Neutrophil (primary cell): ENCODE measurements at regions not wholly inside any gene's neighbourhood (a gene's known extent, or its start where the extent isn't known, plus 50 kb on each side); places are given as distances from the start of the nearest gene placed in this dataset.
A peak's percentile ranks its signal among the peaks of the same experiment; 100 is the strongest.

ENCODE experiments used
- H3K27ac ChIP-seq: fragments of 200-600 bp; sonication (generic); 2 replicates; pipeline ENCODE4 v1.5.1; 2016; ENCODE audit warnings: mild to moderate bottlenecking, moderate library complexity
- H3K27me3 ChIP-seq: fragments of 200-600 bp; sonication (generic); 2 replicates; pipeline ENCODE4 v1.6.0; 2016; ENCODE audit warnings: mild to moderate bottlenecking
- H3K36me3 ChIP-seq: fragments of 200-600 bp; sonication (generic); 2 replicates; pipeline ENCODE4 v1.5.1; 2017
- H3K4me1 ChIP-seq, 2 experiments: fragments of 200-600 bp in 1 of 2; sonication (generic) in 1 of 2; 1 replicate in 1 of 2; 2 replicates in 1 of 2; pipeline versions ENCODE4 v1.5.1 to v1.6.1; 2013 to 2016; ENCODE audit warnings: low read depth in 1 of 2, low read length in 1 of 2, mild to moderate bottlenecking in 1 of 2, moderate library complexity in 1 of 2; ENCODE audit not compliant: control insufficient read depth in 1 of 2, insufficient read depth in 1 of 2
- H3K4me3 ChIP-seq, 2 experiments: fragments of 200-600 bp in 1 of 2; sonication (generic) in 1 of 2; 1 replicate in 1 of 2; 2 replicates in 1 of 2; pipeline ENCODE4 v1.5.1; 2013 to 2016; ENCODE audit warnings: low read depth in 1 of 2, low read length in 1 of 2, mild to moderate bottlenecking in 1 of 2, moderate library complexity in 1 of 2
- H3K9me3 ChIP-seq: fragments of 200-600 bp; sonication (generic); 2 replicates; pipeline ENCODE4 v1.5.1; 2016
- TF ChIP-seq, protein P1 (sequence below): fragments of 200-600 bp; sonication (generic); IDR thresholded peaks from 2 replicates; pipeline ENCODE4 v1.5.1; 2016; ENCODE audit warnings: antibody characterized with exemption

DNA sequence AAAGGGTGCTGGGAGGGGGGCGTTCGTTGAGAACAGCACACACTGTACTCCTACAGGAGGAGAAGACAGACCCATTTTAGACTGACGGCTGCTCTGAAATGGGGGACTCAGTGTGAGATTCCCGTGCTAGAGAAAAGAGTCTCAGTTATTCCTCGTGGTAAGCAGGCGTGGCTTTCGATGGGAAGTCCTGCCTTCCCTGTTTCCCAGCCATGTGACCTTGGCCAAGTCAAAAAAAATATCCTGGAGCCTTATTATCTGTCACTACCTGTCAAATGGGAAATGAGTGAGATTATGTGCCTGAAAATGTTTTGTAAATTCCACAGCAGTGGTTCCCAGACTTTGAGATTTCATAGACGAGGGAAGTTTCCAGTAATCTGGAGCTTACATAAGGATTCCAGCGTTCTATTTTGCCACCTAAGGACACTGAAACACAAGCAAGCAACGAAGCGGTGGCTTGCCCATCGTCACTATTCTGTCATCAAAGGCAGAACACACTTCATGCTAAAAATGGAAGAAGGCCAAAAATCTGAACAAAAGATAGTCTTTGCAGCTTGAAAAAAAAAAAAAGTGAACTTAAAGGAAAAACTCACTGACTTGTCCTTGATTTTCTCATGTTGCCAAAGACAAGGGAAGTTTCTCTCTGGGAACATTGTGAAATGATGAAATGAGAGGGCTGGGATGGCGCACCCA is 253.4 kb upstream of the RPL38 start:
- no peaks in the 10 kb centered on the region for H3K36me3 ChIP-seq
- no peak overlapping the region for H3K27ac ChIP-seq
- no peaks in the 10 kb centered on the region for H3K9me3 ChIP-seq
- peaks cover 83% of the 10 kb centered on the region for H3K27me3 ChIP-seq
- TF ChIP-seq, protein P1, sequence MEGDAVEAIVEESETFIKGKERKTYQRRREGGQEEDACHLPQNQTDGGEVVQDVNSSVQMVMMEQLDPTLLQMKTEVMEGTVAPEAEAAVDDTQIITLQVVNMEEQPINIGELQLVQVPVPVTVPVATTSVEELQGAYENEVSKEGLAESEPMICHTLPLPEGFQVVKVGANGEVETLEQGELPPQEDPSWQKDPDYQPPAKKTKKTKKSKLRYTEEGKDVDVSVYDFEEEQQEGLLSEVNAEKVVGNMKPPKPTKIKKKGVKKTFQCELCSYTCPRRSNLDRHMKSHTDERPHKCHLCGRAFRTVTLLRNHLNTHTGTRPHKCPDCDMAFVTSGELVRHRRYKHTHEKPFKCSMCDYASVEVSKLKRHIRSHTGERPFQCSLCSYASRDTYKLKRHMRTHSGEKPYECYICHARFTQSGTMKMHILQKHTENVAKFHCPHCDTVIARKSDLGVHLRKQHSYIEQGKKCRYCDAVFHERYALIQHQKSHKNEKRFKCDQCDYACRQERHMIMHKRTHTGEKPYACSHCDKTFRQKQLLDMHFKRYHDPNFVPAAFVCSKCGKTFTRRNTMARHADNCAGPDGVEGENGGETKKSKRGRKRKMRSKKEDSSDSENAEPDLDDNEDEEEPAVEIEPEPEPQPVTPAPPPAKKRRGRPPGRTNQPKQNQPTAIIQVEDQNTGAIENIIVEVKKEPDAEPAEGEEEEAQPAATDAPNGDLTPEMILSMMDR = no peak
- peaks cover 9 to 14% of the 10 kb centered on the region in 2 experiments for H3K4me1 ChIP-seq
- H3K4me3 ChIP-seq = no peak overlapping the region

DNA sequence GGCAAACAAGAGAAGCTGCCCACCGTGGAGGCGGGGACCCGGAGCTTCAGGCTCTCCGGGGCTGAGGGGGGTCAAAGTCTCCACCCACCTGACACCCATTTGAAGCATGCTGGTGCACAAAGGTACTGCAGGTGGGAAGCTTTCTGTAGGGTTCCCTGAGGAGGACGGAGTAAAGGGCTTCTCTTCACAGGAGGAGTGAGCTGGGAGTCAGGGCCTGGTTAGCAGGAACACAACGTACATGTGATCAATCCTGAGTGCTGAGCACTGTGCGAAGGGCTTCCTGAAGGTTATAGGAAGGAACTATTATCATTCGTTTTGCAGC is 252.9 kb upstream of the RPL38 start:
- Histone ChIP-seq H3K4me1 (peaks cover 9 to 14% of the 10 kb centered on the region in 2 experiments), H3K27ac (no peak overlapping the region), H3K36me3 (no peaks in the 10 kb centered on the region), H3K9me3 (no peaks in the 10 kb centered on the region), H3K4me3 (no peak overlapping the region), H3K27me3 (peaks cover 80% of the 10 kb centered on the region)
- TF ChIP-seq, protein P1 = no peak

DNA sequence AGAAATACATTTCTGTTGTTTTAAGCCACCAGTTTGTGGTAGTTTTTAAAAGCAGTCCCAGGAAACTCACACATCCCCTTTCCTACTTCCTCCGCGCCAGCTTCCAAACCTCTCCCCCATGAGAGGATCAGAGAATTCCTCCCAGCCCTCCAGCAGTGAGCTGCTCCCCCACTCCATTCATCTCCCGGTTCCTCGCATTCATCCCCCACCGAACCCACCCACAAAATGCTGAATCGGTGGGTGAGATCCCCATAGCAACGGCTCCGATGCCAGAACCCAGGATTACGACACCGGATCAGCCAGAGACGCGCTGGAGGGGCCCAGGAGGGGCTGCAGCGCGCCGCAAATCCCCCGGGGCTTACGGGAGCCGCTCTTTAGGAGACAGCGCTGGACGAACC is 251.4 kb upstream of the RPL38 start:
- TF ChIP-seq, protein P1 = no peak
- Histone ChIP-seq H3K4me3 (peak overlapping the region; percentile 50 to 66), H3K9me3 (no peaks in the 10 kb centered on the region)

DNA sequence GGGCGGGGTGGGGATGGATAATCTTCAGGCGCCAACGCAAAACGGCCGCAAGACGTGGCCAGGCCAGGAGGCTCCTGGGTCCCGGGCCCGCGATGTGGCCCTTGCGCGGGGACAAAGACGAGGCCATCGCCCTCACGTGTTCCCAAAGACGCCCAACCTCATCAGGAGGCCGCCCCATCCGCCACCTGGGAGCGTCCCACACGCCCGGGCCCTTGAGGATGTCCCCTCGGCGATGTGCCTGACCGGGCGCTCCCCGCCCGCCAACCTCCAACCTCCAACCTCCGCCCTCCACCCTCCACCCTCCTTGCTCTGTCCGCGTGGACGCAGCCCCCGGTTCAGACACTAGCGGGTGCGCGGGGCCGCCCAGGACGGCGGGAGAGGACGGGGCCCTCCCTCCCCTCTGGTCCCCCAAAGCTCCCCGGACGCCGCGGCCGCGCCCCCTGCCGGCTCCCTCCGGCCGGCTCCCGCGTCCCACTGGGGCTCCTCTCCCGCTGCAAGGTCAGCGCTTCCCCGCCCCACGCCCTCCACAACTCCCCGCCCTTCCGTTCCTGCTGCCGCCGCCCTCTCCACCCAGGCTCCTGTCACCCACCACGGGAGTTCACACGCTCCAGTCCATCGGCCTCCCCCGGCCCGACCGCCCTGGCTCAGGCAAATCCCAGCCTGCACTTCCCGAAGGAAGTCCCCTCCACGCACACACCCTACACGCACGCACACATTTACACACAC is 250.8 kb upstream of the RPL38 start:
- Histone ChIP-seq H3K36me3 (no peaks in the 10 kb centered on the region), H3K4me1 (peaks cover 17 to 24% of the 10 kb centered on the region in 2 experiments), H3K27ac (no peak overlapping the region), H3K27me3 (peaks cover 69% of the 10 kb centered on the region), H3K4me3 (peak overlapping the region; percentile 50 to 66), H3K9me3 (no peaks in the 10 kb centered on the region)
- TF ChIP-seq, protein P1 = no peak

More for the DNA sequence above, 251.4 kb upstream of the RPL38 start:
- no peak overlapping the region for H3K27ac ChIP-seq
- H3K4me1 ChIP-seq = peaks cover 14 to 20% of the 10 kb centered on the region in 2 experiments
- peaks cover 75% of the 10 kb centered on the region for H3K27me3 ChIP-seq
- no peaks in the 10 kb centered on the region for H3K36me3 ChIP-seq

DNA sequence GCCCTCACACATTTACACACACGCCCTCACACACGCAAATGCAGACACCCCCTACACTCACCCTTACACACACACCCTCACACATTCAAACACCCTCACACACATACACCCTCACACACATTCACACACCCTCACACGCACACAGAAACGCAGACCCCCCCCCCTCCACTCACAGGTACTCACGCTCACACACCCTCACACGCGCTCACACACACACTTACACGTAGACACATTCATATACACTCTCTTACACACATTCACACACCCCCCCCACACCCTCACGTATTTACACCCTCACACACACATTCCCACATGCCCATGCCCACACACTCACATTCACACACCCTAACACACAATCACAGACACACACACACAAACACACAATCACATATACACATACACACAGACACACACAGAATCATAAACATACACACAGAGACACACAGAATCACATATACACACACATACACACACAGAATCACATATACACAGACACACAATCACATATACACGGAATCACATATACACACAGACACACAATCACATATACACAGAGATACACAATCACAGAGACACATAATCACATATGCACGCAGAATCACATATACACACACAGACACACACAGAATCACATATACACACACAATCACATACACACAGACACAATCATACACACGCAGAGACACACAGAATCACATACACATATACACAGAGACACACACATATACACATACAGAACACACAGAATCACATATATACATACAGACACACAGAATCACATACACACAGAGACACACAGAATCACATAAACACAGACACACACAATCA is 250.1 kb upstream of the RPL38 start:
- H3K36me3 ChIP-seq = no peaks in the 10 kb centered on the region
- H3K4me3 ChIP-seq = peak overlapping the region in 1 of 2 experiments; percentile 66
- TF ChIP-seq, protein P1 = no peak
- peaks cover 17 to 27% of the 10 kb centered on the region in 2 experiments for H3K4me1 ChIP-seq
- no peaks in the 10 kb centered on the region for H3K9me3 ChIP-seq
- H3K27ac ChIP-seq = no peak overlapping the region
- H3K27me3 ChIP-seq = peaks cover 64% of the 10 kb centered on the region
